ENCODE measurements at regions not wholly inside any gene's neighbourhood (a gene's known extent, or its start where the extent isn't known, plus 50 kb on each side); places are given as distances from the start of the nearest gene placed in this dataset.
"Not testable (repeated sequence)": the region's sequence is repeated elsewhere in the genome, so short reads cannot be mapped to it uniquely, and the experiment has no call there.

- no peak for FAIRE-seq
- no peak for DNase-seq (ENCODE audit: insufficient read length)
- TF ChIP-seq TAF1 (IDR thresholded peaks at IDR 0.05; ENCODE audit: borderline replicate concordance, low read depth, low read length), result no peak
- TF ChIP-seq POLR2A (IDR thresholded peaks at IDR 0.05; ENCODE audit: low read depth, low read length), result no peak
- TF ChIP-seq POLR2AphosphoS5 (IDR thresholded peaks at IDR 0.05; ENCODE audit: low read depth, low read length), result no peak
Observed at GRCh38 chr4:117577686-117578311, 456.5 kb upstream of the NDST3 start.

- FAIRE-seq, result no peak
- no peak for DNase-seq (ENCODE audit: insufficient read length)
- no peak for TF ChIP-seq TAF1 (IDR thresholded peaks at IDR 0.05; ENCODE audit: borderline replicate concordance, low read depth, low read length)
Observed at GRCh38 chr4:117588771-117589170, 445.5 kb upstream of the NDST3 start.

- TF ChIP-seq POLR2A (IDR thresholded peaks at IDR 0.05; ENCODE audit: low read depth, low read length) (no peak), TAF1 (IDR thresholded peaks at IDR 0.05; ENCODE audit: borderline replicate concordance, low read depth, low read length) (no peak), POLR2AphosphoS5 (IDR thresholded peaks at IDR 0.05; ENCODE audit: low read depth, low read length) (no peak)
- no peak for FAIRE-seq
- no peak for DNase-seq (ENCODE audit: insufficient read length)
Observed at GRCh38 chr4:117596917-117597480, 437.3 kb upstream of the NDST3 start.

DNA sequence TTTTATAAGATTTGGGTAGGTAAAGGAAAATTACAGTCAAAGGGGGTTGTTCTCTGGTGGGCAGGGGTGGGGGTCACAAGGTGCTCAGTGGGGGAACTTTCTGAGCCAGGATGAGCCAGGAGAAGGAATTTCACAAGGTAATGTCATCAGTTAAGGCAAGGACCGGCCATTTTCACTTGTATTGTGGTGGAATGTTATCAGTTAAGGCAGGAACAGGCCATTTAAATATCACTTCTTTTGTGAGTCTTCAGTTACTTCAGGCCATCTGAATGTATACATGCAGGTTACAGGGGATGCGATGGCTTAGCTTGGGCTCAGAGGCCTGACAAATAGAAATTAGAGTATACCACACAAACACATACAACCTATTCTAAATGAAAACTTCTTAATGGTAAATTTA, 434.9 kb upstream of the NDST3 start:
- not testable (repeated sequence) for DNase-seq (ENCODE audit: insufficient read length); FAIRE-seq

DNA sequence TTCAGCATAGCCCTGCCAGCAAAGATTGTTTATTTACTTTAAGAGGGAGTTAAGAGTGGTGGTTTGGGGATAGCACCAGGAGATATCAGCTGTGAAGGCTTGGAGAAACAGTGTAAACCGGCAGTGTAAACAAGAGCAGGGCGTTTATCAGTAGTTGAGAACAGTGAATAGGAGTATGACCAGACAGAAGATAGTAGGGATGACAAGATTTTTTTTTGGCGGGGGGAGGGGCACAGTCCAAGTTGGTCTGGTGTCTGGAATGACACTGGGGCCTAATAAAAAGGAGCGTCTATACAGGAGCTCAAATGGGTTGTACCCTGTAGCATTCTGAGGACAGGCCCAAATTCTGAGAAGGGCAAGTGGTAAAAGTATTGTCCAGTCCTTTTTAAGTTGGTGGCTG, 433.4 kb upstream of the NDST3 start:
- FAIRE-seq; DNase-seq (ENCODE audit: insufficient read length): not testable (repeated sequence)

- DNase-seq (ENCODE audit: insufficient read length) (no peak), FAIRE-seq (no peak)
- TF ChIP-seq TAF1 (IDR thresholded peaks at IDR 0.05; ENCODE audit: borderline replicate concordance, low read depth, low read length) (no peak), POLR2AphosphoS5 (IDR thresholded peaks at IDR 0.05; ENCODE audit: low read depth, low read length) (no peak), POLR2A (IDR thresholded peaks at IDR 0.05; ENCODE audit: low read depth, low read length) (no peak)
Observed at GRCh38 chr4:117610706-117611308, 423.5 kb upstream of the NDST3 start.

GRCh38 chr4:117621673-117622072, 412.6 kb upstream of the NDST3 start:
- FAIRE-seq (no peak), DNase-seq (ENCODE audit: insufficient read length) (no peak)
- TF ChIP-seq POLR2AphosphoS5 (IDR thresholded peaks at IDR 0.05; ENCODE audit: low read depth, low read length) (no peak), TAF1 (IDR thresholded peaks at IDR 0.05; ENCODE audit: borderline replicate concordance, low read depth, low read length) (no peak), POLR2A (IDR thresholded peaks at IDR 0.05; ENCODE audit: low read depth, low read length) (no peak)

- FAIRE-seq (no peak), DNase-seq (ENCODE audit: insufficient read length) (no peak)
- TF ChIP-seq TAF1 (IDR thresholded peaks at IDR 0.05; ENCODE audit: borderline replicate concordance, low read depth, low read length) (no peak), POLR2A (IDR thresholded peaks at IDR 0.05; ENCODE audit: low read depth, low read length) (no peak), POLR2AphosphoS5 (IDR thresholded peaks at IDR 0.05; ENCODE audit: low read depth, low read length) (no peak)
Observed at GRCh38 chr4:117623326-117623725, 411.0 kb upstream of the NDST3 start.

DNA sequence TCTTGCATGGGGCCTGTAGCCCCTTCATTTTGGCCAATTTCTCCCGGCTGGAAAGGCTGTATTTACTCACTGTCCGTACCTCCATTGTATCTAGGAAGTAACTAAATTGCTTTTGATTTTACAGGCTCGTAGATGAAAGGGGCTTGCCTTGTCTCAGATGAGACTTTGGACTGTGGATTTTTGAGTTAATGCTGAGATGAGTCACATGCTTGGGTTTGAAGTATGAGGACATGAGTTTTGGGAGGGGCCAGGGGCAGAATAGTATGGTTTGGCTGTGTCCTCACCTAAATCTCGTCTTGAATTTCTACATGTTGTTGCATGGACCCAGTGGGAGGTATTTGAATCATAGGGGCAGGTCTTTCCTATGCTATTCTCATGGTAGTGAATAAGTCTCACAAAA, 407.6 kb upstream of the NDST3 start:
- DNase-seq (ENCODE audit: insufficient read length) (no peak), FAIRE-seq (no peak)
- TF ChIP-seq TAF1 (IDR thresholded peaks at IDR 0.05; ENCODE audit: borderline replicate concordance, low read depth, low read length) (no peak), POLR2AphosphoS5 (IDR thresholded peaks at IDR 0.05; ENCODE audit: low read depth, low read length) (no peak), POLR2A (IDR thresholded peaks at IDR 0.05; ENCODE audit: low read depth, low read length) (no peak)

GRCh38 chr4:117634716-117635115, 399.6 kb upstream of the NDST3 start:
- TF ChIP-seq POLR2A (IDR thresholded peaks at IDR 0.05; ENCODE audit: low read depth, low read length) (no peak), TAF1 (IDR thresholded peaks at IDR 0.05; ENCODE audit: borderline replicate concordance, low read depth, low read length) (no peak)
- FAIRE-seq (no peak), DNase-seq (ENCODE audit: insufficient read length) (no peak)

DNA sequence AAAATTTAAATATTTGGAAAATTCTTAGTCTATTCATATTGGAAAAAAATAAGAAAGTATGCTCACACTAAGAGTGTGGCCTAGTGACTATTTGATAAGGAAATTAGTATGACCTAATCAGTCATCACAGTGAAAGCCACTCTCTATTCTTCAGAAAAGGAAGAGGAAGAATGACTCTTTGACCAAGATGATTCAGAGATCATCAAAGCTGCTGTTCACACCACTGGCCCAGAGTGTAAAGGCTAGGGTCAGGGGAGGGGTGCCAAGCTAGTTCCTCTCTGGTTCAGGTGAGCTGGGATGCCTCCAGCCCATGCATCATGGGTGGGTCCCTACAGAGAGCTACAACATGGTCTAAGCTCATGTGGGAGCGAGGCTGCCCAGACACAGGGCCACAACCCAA, 396.9 kb upstream of the NDST3 start:
- no peak for FAIRE-seq

DNA sequence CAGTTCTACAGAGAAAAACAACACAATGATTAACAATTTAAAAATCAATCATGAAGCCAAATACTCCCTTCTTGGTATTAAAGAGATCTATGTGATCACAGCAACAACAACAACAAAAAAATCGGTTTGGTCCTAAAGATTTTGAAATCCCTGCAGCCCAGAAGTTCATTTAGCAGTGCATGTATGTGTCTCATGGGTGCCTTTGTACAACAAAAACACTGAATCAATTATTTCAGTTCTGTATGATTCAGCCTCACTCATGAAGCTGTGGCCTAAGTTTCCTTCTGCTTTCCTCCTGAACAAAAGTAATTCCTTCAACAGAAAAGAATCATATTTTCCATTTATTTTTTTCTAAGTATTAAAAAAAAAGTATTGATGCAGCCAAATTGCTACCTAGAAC, 393.4 kb upstream of the NDST3 start:
- TF ChIP-seq POLR2A (IDR thresholded peaks at IDR 0.05; ENCODE audit: low read depth, low read length) (no peak), POLR2AphosphoS5 (IDR thresholded peaks at IDR 0.05; ENCODE audit: low read depth, low read length) (no peak), TAF1 (IDR thresholded peaks at IDR 0.05; ENCODE audit: borderline replicate concordance, low read depth, low read length) (no peak)
- no peak for FAIRE-seq
- DNase-seq (ENCODE audit: insufficient read length), result no peak

More for the DNA sequence above, 396.9 kb upstream of the NDST3 start:
- TF ChIP-seq POLR2AphosphoS5 (IDR thresholded peaks at IDR 0.05; ENCODE audit: low read depth, low read length) (no peak), POLR2A (IDR thresholded peaks at IDR 0.05; ENCODE audit: low read depth, low read length) (no peak), TAF1 (IDR thresholded peaks at IDR 0.05; ENCODE audit: borderline replicate concordance, low read depth, low read length) (no peak)
- no peak for DNase-seq (ENCODE audit: insufficient read length)

- no peak for FAIRE-seq
- TF ChIP-seq POLR2AphosphoS5 (IDR thresholded peaks at IDR 0.05; ENCODE audit: low read depth, low read length) (no peak), TAF1 (IDR thresholded peaks at IDR 0.05; ENCODE audit: borderline replicate concordance, low read depth, low read length) (no peak), POLR2A (IDR thresholded peaks at IDR 0.05; ENCODE audit: low read depth, low read length) (no peak)
- DNase-seq (ENCODE audit: insufficient read length), result no peak
Observed at GRCh38 chr4:117641519-117641918, 392.8 kb upstream of the NDST3 start.
